GM12878 (cell line): ENCODE measurements at regions not wholly inside any gene's neighbourhood (a gene's known extent, or its start where the extent isn't known, plus 50 kb on each side); places are given as distances from the start of the nearest gene placed in this dataset.

Source experiments
- ATAC-seq: fragments of 200-7000 bp; cut with Tn5 transposase; 3 replicates; pipeline ENCODE4 v1.9.1; 2020; ENCODE audit warnings: mild to moderate bottlenecking, moderate library complexity
- BruUV-seq: library from RNA; stranded (reverse); fragments of 400-500 nt; replicated peaks from 2 replicates; lab custom pipeline; 2021; lab: Mats Ljungman, UMichigan
- CTCF ChIA-PET: fragments of 300-600 bp; sonication (Branson Sonifier 250); formaldehyde crosslinking; extraction: SDS; loops from one replicate; lab custom pipeline; 2021; ENCODE audit warnings: inconsistent platforms; lab: Yijun Ruan, JAX
- POLR2A ChIA-PET: fragments of 350-600 bp; formaldehyde crosslinking; extraction: SDS; loops from one replicate; lab custom pipeline; 2021; ENCODE audit warnings: inconsistent platforms; lab: Charles Lee
- RAD21 ChIA-PET: fragments of 300-600 bp; sonication (Branson Sonifier 250); formaldehyde crosslinking; loops from one replicate; lab custom pipeline; 2023; ENCODE audit warnings: antibody characterized with exemption; ENCODE audit not compliant: unreplicated experiment; lab: Charles Lee
- SMC1A ChIA-PET: fragments of 300-600 bp; sonication (Branson Sonifier 250); formaldehyde crosslinking; loops from one replicate; lab custom pipeline; 2023; ENCODE audit not compliant: unreplicated experiment, uncharacterized antibody; lab: Charles Lee
- DNase-seq: peaks from one replicate; pipeline ENCODE4 v3.0.0-alpha.2; 2011; ENCODE audit warnings: low read depth, low spot score
- FAIRE-seq: peaks from 3 replicates; lab custom pipeline; 2011; peaks lifted over from hg19 to GRCh38; lab: Jason Lieb, UNC
- H2AFZ ChIP-seq: 2 replicates; pipeline ENCODE4 v1.6.0; 2011; ENCODE audit warnings: low read depth, low read length, control low read depth; ENCODE audit not compliant: control insufficient read depth
- H3K27ac ChIP-seq: 2 replicates; pipeline ENCODE4 v1.5.1; 2011; ENCODE audit warnings: control low read depth; ENCODE audit not compliant: control insufficient read depth, insufficient read depth
- H3K27me3 ChIP-seq, 2 experiments: replicated peaks in 1 of 2; 2 replicates each; pipeline versions ENCODE4 v1.6.0 to v1.6.1; 2011; ENCODE audit warnings: low read length in 1 of 2; ENCODE audit not compliant: control insufficient read depth in 2 of 2, insufficient read depth in 2 of 2
- H3K36me3 ChIP-seq, 2 experiments: 2 replicates each; pipeline ENCODE4 v1.5.1; 2011; ENCODE audit warnings: low read length in 1 of 2; ENCODE audit not compliant: control insufficient read depth in 2 of 2, insufficient read depth in 2 of 2
- H3K4me1 ChIP-seq: 2 replicates; pipeline ENCODE4 v1.6.1; 2011; ENCODE audit warnings: mild to moderate bottlenecking, low read length, moderate library complexity, mixed read lengths; ENCODE audit not compliant: control insufficient read depth, insufficient read depth
- H3K4me2 ChIP-seq: 2 replicates; pipeline ENCODE4 v1.6.0; 2011; ENCODE audit warnings: control low read depth; ENCODE audit not compliant: control insufficient read depth, insufficient read depth
- H3K4me3 ChIP-seq: fragments of 200-600 bp; sonication (generic); 2 replicates; pipeline ENCODE4 v1.5.1; 2016
- H3K79me2 ChIP-seq: 2 replicates; pipeline ENCODE4 v1.6.0; 2011; ENCODE audit warnings: low read length; ENCODE audit not compliant: control insufficient read depth, insufficient read depth
- H3K9ac ChIP-seq: 2 replicates; pipeline ENCODE4 v1.8.0; 2011; ENCODE audit warnings: low read length, control low read depth, mixed read lengths; ENCODE audit not compliant: control insufficient read depth, insufficient read depth
- H3K9me3 ChIP-seq: replicated peaks from 3 replicates; pipeline ENCODE4 v1.5.1; 2011; ENCODE audit warnings: mild to moderate bottlenecking, low read length; ENCODE audit not compliant: control insufficient read depth, insufficient read depth
- H4K20me1 ChIP-seq: 2 replicates; pipeline ENCODE4 v1.6.0; 2011; ENCODE audit not compliant: control insufficient read depth, insufficient read depth
- CHD1 ChIP-seq: IDR thresholded peaks from 2 replicates; pipeline ENCODE4 v1.6.1; 2012; ENCODE audit warnings: low read depth, low read length, improper control_type of control experiment
- EGR1 ChIP-seq, 2 experiments: IDR thresholded peaks; 1 replicate in 1 of 2; 2 replicates in 1 of 2; pipeline ENCODE4 v1.6.1; 2011 to 2012; ENCODE audit warnings: low read depth in 2 of 2, low read length in 2 of 2, borderline replicate concordance in 1 of 2, mild to moderate bottlenecking in 1 of 2, moderate library complexity in 1 of 2
- ESRRA ChIP-seq: IDR thresholded peaks from 2 replicates; pipeline ENCODE4 v1.6.1; 2012; ENCODE audit warnings: mild to moderate bottlenecking, low read length, improper control_type of control experiment
- KLF5 ChIP-seq: fragments of 450-650 bp; IDR thresholded peaks from 2 replicates; pipeline ENCODE4 v1.6.1; 2014; ENCODE audit warnings: mild to moderate bottlenecking; ENCODE audit not compliant: partially characterized antibody
- NFYB ChIP-seq: IDR thresholded peaks from 2 replicates; pipeline ENCODE4 v1.6.1; 2011; ENCODE audit warnings: low read depth, mild to moderate bottlenecking, low read length, improper control_type of control experiment, moderate library complexity; ENCODE audit not compliant: insufficient read depth
- NRF1 ChIP-seq: conservative IDR thresholded peaks from 2 replicates; pipeline ENCODE4 v1.6.1; 2011; ENCODE audit warnings: mild to moderate bottlenecking, low read depth, low read length, improper control_type of control experiment
- POLR2AphosphoS5 ChIP-seq: IDR thresholded peaks from 2 replicates; pipeline ENCODE4 v1.6.1; 2011; ENCODE audit warnings: mild to moderate bottlenecking, low read length, inconsistent platforms
- TCF12 ChIP-seq: IDR thresholded peaks from 2 replicates; pipeline ENCODE4 v1.6.1; 2011; ENCODE audit warnings: low read depth, mild to moderate bottlenecking, low read length
- TCF7 ChIP-seq: IDR thresholded peaks from 2 replicates; pipeline ENCODE4 v1.6.1; 2014; ENCODE audit warnings: antibody characterized with exemption, borderline replicate concordance
- ZZZ3 ChIP-seq: IDR thresholded peaks from 2 replicates; pipeline ENCODE4 v1.6.1; 2011; ENCODE audit warnings: low read depth; ENCODE audit not compliant: control insufficient read depth, insufficient read length
- WGBS: methylation state at CpG from one replicate; pipeline ENCODE4 v1.1.6; 2016; ENCODE audit warnings: low lambda C conversion rate; ENCODE audit not compliant: insufficient replicate concordance, insufficient coverage; ENCODE audit errors: missing lambda C conversion rate; 5-methylcytosine and 5-hydroxymethylcytosine counted together
- in situ Hi-C: fragments of 300-500 bp; cut with MboI; formaldehyde crosslinking; loops from 9 replicates; pipeline ENCODE4 v1.14.3; 2018; ENCODE audit warnings: mixed read lengths
- intact Hi-C: fragments of 100-400 bp; cut with micrococcal nuclease; formaldehyde crosslinking; loops from one replicate; pipeline ENCODE4 v1.14.2; 2022; ENCODE audit not compliant: unreplicated experiment

DNA sequence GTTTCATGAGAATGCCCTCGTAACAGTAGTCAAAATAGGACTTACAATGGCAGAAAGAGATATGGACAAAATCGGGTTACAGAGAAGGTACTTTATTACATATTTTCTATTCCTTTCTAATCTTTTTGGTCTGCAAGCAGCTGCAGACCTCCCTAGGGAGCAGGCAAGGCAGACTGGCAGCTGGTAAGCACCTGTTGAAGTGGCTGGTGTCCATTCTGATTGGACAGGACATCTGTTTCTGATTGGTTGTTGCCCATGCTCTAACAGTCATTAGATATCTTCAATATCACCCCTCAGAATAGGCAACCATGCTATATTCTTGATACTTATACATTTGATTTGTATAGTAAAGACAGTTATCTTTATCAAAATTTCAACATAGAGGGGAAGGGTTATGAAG lies 606.3 kb downstream of the KCNJ2 start:
- FAIRE-seq (no peak), ATAC-seq (peak; percentile 37; the same call in 1 of the 3 replicates), DNase-seq (no peak)
- Histone ChIP-seq H2AFZ (no peak overlapping the region), H3K4me2 (no peak overlapping the region), H4K20me1 (no peaks in the 10 kb centered on the region), H3K9me3 (no peaks in the 10 kb centered on the region), H3K27me3 (no peaks in the 10 kb centered on the region)
- CTCF ChIA-PET, result interaction anchor here (6.2 kb wide), 1 partner anchor 9 kb away, joined by 29 read pairs; no protein-coding TSS in a partner anchor
- RAD21 ChIA-PET, result interaction anchor here (0.6 kb wide), 1 partner anchor 197 kb away, joined by 5 read pairs; no protein-coding TSS in a partner anchor
- peak; percentile 66 for TF ChIP-seq NFYB
- no peak for TF ChIP-seq CHD1
- TF ChIP-seq, all 136 proteins: peak for 1
- no TSS peak for BruUV-seq
- POLR2A ChIA-PET, result interaction anchor here (0.6 kb wide), 1 partner anchor 911 kb away, joined by 3 read pairs; no protein-coding TSS in a partner anchor
- no peaks in the 10 kb centered on the region for H3K36me3 ChIP-seq
- WGBS, result 0% methylated on average over 2 of the region's 2 CpGs
- no peak overlapping the region for H3K9ac ChIP-seq
- H3K4me1 ChIP-seq, result no peaks in the 10 kb centered on the region
- intact Hi-C loops (loop anchor here (10.0 kb wide), 1 partner anchor 59 kb away; no protein-coding TSS in a partner anchor), in situ Hi-C loops (no loop called here)
- H3K27ac ChIP-seq, result no peak overlapping the region
- SMC1A ChIA-PET, result no interaction called here
- H3K79me2 ChIP-seq, result no peaks in the 10 kb centered on the region
- no peak overlapping the region for H3K4me3 ChIP-seq

DNA sequence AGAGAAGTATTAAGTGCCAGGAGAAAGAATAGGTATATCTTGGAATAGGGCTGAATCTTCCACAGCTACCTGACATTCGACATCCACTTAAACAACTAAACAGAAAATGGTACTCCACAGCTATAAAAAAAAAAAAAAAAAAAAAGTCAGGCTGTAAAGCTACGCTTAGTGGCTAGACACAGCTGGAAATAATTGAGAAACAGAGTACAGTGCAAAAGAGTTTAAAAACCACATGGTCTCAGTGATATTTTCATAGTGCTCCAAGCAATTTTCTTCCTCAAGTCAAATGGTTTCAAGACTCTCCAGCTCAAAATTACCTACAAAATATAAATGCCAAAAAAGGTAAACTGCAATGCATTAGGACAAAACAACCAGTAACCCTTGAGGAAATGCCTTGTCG lies 607.1 kb downstream of the KCNJ2 start:
- POLR2A ChIA-PET, result interaction anchor here (0.6 kb wide), 1 partner anchor 910 kb away, joined by 3 read pairs; no protein-coding TSS in a partner anchor
- no peak for DNase-seq

More for the DNA sequence above, 607.1 kb downstream of the KCNJ2 start:
- Histone ChIP-seq H3K4me1 (no peaks in the 10 kb centered on the region), H3K4me3 (no peak overlapping the region), H3K36me3 (no peaks in the 10 kb centered on the region), H4K20me1 (no peaks in the 10 kb centered on the region), H3K9ac (no peak overlapping the region), H3K9me3 (no peaks in the 10 kb centered on the region), H2AFZ (no peak overlapping the region), H3K79me2 (no peaks in the 10 kb centered on the region), H3K4me2 (no peak overlapping the region), H3K27ac (no peak overlapping the region), H3K27me3 (no peaks in the 10 kb centered on the region)
- TF ChIP-seq POLR2AphosphoS5 (no peak), EGR1 (IDR thresholded peaks at IDR 0.05; ENCODE audit: borderline replicate concordance in 1 of 2, low read depth in 2 of 2, low read length in 2 of 2) (no peak), TCF7 (no peak), TCF12 (no peak), KLF5 (no peak), ESRRA (no peak), NRF1 (no peak), ZZZ3 (no peak)
- ChIA-PET CTCF (interaction anchor here (6.2 kb wide), 1 partner anchor 9 kb away, joined by 29 read pairs; no protein-coding TSS in a partner anchor), SMC1A (interaction anchor here (0.5 to 1.5 kb wide), 2 partner anchors 10 to 561 kb away, joined by 3 to 4 read pairs; no protein-coding TSS in a partner anchor), RAD21 (interaction anchor here (0.6 kb wide), 1 partner anchor 196 kb away, joined by 5 read pairs; no protein-coding TSS in a partner anchor)
- 5% methylated on average over 3 of the region's 3 CpGs for WGBS
- BruUV-seq, result no TSS peak
- no peak for ATAC-seq
- intact Hi-C loops, result loop anchor here (10.0 kb wide), 1 partner anchor 58 kb away; no protein-coding TSS in a partner anchor
- in situ Hi-C loops, result no loop called here
- no peak for FAIRE-seq
